ENCODE measurements at regions not wholly inside any gene's neighbourhood (a gene's known extent, or its start where the extent isn't known, plus 50 kb on each side); places are given as distances from the start of the nearest gene placed in this dataset.
A peak's percentile ranks its signal among the peaks of the same experiment; 100 is the strongest.

DNA sequence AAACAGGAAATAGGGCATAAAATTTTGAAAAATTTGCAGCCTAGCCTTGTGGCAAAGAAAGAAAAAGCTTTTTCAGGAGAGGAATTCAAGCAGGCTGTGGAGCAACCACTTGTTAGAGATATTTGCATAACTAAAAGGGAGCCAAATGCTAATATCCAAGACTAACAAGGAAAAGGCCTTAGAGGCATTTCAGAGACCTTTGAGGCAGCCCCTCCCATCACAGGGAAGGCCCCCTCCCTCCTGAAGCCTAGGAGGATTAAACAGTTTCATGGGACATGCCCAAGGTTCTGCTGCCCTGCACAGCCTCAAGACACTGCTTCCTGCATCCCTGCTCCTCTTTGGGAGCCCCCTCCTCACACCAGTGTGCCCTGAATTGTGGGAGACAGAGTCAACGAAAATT, 275.4 kb upstream of the SFRP2 start:
- Histone ChIP-seq H3K4me1 (ENCODE audit: insufficient read depth, low read length) (no peaks in the 10 kb centered on the region), H4K20me1 (ENCODE audit: insufficient read depth, low read length) (no peaks in the 10 kb centered on the region), H3K4me2 (ENCODE audit: insufficient read depth, low read length) (no peak overlapping the region), H3K27me3 (ENCODE audit: insufficient read depth, low read length, poor library complexity) (no peaks in the 10 kb centered on the region), H3K9ac (ENCODE audit: low read depth, low read length) (no peak overlapping the region), H3K36me3 (ENCODE audit: insufficient read depth, low read length) (0 out of 2 replicates have a peak, but pooled peaks cover 3% of the 10 kb centered on the region), H2AFZ (ENCODE audit: low read depth, low read length) (no peak overlapping the region), H3K4me3 (ENCODE audit: low read depth in 1 of 2, low read length in 2 of 2) (no peak overlapping the region), H3K79me2 (ENCODE audit: insufficient read depth, low read length) (no peaks in the 10 kb centered on the region), H3K27ac (ENCODE audit: low read length) (no peak overlapping the region), H3K9me3 (ENCODE audit: insufficient read depth, low read length, severe bottlenecking) (peaks cover 36% of the 10 kb centered on the region)
- ATAC-seq (ENCODE audit: insufficient read depth, low read depth) = no peak
- TF ChIP-seq, protein P1, sequence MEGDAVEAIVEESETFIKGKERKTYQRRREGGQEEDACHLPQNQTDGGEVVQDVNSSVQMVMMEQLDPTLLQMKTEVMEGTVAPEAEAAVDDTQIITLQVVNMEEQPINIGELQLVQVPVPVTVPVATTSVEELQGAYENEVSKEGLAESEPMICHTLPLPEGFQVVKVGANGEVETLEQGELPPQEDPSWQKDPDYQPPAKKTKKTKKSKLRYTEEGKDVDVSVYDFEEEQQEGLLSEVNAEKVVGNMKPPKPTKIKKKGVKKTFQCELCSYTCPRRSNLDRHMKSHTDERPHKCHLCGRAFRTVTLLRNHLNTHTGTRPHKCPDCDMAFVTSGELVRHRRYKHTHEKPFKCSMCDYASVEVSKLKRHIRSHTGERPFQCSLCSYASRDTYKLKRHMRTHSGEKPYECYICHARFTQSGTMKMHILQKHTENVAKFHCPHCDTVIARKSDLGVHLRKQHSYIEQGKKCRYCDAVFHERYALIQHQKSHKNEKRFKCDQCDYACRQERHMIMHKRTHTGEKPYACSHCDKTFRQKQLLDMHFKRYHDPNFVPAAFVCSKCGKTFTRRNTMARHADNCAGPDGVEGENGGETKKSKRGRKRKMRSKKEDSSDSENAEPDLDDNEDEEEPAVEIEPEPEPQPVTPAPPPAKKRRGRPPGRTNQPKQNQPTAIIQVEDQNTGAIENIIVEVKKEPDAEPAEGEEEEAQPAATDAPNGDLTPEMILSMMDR (IDR thresholded peaks at IDR 0.05; ENCODE audit: borderline replicate concordance, extremely low read depth, low read length, poor library complexity, severe bottlenecking) = no peak
- no peak for TF ChIP-seq EZH2 (IDR thresholded peaks at IDR 0.05; ENCODE audit: borderline replicate concordance, low read depth, low read length, severe bottlenecking)
- no peak for DNase-seq

DNA sequence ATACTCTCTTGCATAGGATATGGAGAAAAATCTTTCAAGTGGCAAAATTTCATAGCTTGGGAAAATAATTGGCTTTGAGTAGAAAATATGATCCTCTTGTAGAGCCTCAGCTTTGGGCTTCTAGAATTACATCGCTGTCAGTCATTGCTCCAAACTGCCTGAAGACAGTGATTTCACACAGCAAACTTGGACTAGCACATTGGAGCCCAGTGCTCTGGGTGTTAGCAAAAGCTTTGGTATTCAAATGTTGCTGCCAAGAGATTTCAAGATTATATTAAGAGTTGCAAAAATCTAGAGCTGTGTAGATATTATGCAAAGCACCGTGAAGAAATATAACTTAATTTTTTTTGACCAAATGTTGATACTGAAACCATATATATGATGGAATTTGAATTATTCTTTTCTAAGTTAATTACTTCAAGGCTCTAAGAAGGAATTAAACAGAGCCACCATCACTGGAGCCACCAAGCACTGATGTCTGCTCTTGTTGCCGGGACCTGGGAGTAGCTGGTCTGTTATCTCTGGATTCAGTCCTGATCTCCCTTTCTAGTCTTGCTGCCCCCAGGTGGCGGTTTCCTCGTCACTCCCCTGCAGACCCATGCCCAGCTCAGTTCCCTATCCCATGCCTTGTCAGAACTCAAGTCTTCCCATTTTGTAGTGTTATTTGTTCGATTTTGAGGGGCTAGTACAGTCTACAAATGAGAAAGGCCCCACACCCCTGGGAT, 260.7 kb upstream of the SFRP2 start:
- no peak overlapping the region for H3K4me2 ChIP-seq (ENCODE audit: insufficient read depth, low read length)
- no peaks in the 10 kb centered on the region for H4K20me1 ChIP-seq (ENCODE audit: insufficient read depth, low read length)
- H3K36me3 ChIP-seq (ENCODE audit: insufficient read depth, low read length) = no peaks in the 10 kb centered on the region
- ATAC-seq (ENCODE audit: insufficient read depth, low read depth) (peak; percentile 47; the same call in 1 of the 3 replicates), DNase-seq (no peak)
- no peak overlapping the region for H3K4me3 ChIP-seq (ENCODE audit: low read depth in 1 of 2, low read length in 2 of 2)
- H3K9me3 ChIP-seq (ENCODE audit: insufficient read depth, low read length, severe bottlenecking) = peaks cover 17% of the 10 kb centered on the region
- no peak overlapping the region for H3K9ac ChIP-seq (ENCODE audit: low read depth, low read length)
- no peak overlapping the region for H2AFZ ChIP-seq (ENCODE audit: low read depth, low read length)
- H3K4me1 ChIP-seq (ENCODE audit: insufficient read depth, low read length) = no peaks in the 10 kb centered on the region
- H3K27ac ChIP-seq (ENCODE audit: low read length) = no peak overlapping the region
- no peaks in the 10 kb centered on the region for H3K27me3 ChIP-seq (ENCODE audit: insufficient read depth, low read length, poor library complexity)
- H3K79me2 ChIP-seq (ENCODE audit: insufficient read depth, low read length) = no peaks in the 10 kb centered on the region
- no peak for TF ChIP-seq EZH2 (IDR thresholded peaks at IDR 0.05; ENCODE audit: borderline replicate concordance, low read depth, low read length, severe bottlenecking)
- TF ChIP-seq, protein P1 (IDR thresholded peaks at IDR 0.05; ENCODE audit: borderline replicate concordance, extremely low read depth, low read length, poor library complexity, severe bottlenecking) = peak; percentile 42

DNA sequence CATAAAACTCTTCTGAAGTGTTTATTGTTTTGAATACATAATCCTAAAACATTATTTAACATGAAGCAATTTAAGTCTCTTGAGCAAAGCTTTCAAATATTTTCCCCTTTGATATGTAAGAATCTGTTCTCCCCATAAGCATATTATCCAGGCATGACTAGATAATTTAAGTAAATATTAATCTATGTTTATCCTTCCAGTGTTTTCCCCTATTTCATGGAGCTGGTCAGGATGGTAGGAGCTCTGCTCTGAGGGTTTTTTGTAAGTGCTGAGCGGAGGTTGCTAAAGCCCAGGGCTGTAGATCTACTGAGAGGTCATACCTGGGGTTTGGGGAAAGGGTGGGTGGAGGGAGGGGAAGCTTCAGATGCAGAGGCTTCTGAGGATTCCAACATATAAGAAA, 258.9 kb upstream of the SFRP2 start:
- no peak overlapping the region for H3K4me2 ChIP-seq (ENCODE audit: insufficient read depth, low read length)
- H4K20me1 ChIP-seq (ENCODE audit: insufficient read depth, low read length) = no peaks in the 10 kb centered on the region
- no peak overlapping the region for H2AFZ ChIP-seq (ENCODE audit: low read depth, low read length)
- H3K9me3 ChIP-seq (ENCODE audit: insufficient read depth, low read length, severe bottlenecking) = peaks cover 6% of the 10 kb centered on the region
- no peaks in the 10 kb centered on the region for H3K4me1 ChIP-seq (ENCODE audit: insufficient read depth, low read length)
- no peaks in the 10 kb centered on the region for H3K36me3 ChIP-seq (ENCODE audit: insufficient read depth, low read length)
- H3K4me3 ChIP-seq (ENCODE audit: low read depth in 1 of 2, low read length in 2 of 2) = no peak overlapping the region
- H3K9ac ChIP-seq (ENCODE audit: low read depth, low read length) = no peak overlapping the region
- no peak for ATAC-seq (ENCODE audit: insufficient read depth, low read depth)
- no peak for DNase-seq
- no peaks in the 10 kb centered on the region for H3K79me2 ChIP-seq (ENCODE audit: insufficient read depth, low read length)
- no peak overlapping the region for H3K27ac ChIP-seq (ENCODE audit: low read length)
- TF ChIP-seq, protein P1 (IDR thresholded peaks at IDR 0.05; ENCODE audit: borderline replicate concordance, extremely low read depth, low read length, poor library complexity, severe bottlenecking) = no peak
- TF ChIP-seq EZH2 (IDR thresholded peaks at IDR 0.05; ENCODE audit: borderline replicate concordance, low read depth, low read length, severe bottlenecking) = no peak
- H3K27me3 ChIP-seq (ENCODE audit: insufficient read depth, low read length, poor library complexity) = no peaks in the 10 kb centered on the region

Measured in DND-41 (cell line).